HCT116 (cell line): ENCODE measurements at regions not wholly inside any gene's neighbourhood (a gene's known extent, or its start where the extent isn't known, plus 50 kb on each side); places are given as distances from the start of the nearest gene placed in this dataset.
A peak's percentile ranks its signal among the peaks of the same experiment; 100 is the strongest.

Experiments
- ATAC-seq: fragments of 200-7000 bp; cut with Tn5 transposase; 2 replicates; pipeline ENCODE4 v1.9.1; 2020; ENCODE audit warnings: mild to moderate bottlenecking, moderate library complexity
- BruUV-seq: library from RNA; stranded (reverse); fragments of 400-500 nt; replicated peaks from 2 replicates; lab custom pipeline; 2021; lab: Mats Ljungman, UMichigan
- CTCF ChIA-PET: fragments of 300-600 bp; sonication (Branson Sonifier 250); formaldehyde crosslinking; loops from one replicate; lab custom pipeline; 2021; ENCODE audit warnings: antibody characterized with exemption; lab: Charles Lee
- POLR2A ChIA-PET: fragments of 300-600, 350-600 bp; sonication (Branson Sonifier 250); formaldehyde crosslinking; loops from one replicate; lab custom pipeline; 2021; ENCODE audit warnings: antibody characterized with exemption; lab: Charles Lee
- RAD21 ChIA-PET, 2 experiments: fragments of 300-600 bp; sonication (Branson Sonifier 250); formaldehyde crosslinking; loops; one replicate each; lab custom pipeline; 2023; ENCODE audit warnings: low total read pairs in 2 of 2; ENCODE audit not compliant: uncharacterized antibody in 2 of 2, unreplicated experiment in 2 of 2, low non-redundant PET in 1 of 2; lab: Charles Lee
- DNase-seq: peaks from one replicate; pipeline ENCODE4 v3.0.0-alpha.2; 2010; ENCODE audit warnings: low read depth, low spot score
- H2AFZ ChIP-seq: fragments of 200-600 bp; shearing (Covaris generic), sonication (generic); 2 replicates; pipeline ENCODE4 v1.6.1; 2017; ENCODE audit warnings: low read depth, mixed run types, mixed read lengths, antibody characterized with exemption, low read length; ENCODE audit not compliant: poor library complexity, severe bottlenecking
- H3K27ac ChIP-seq: 2 replicates; pipeline ENCODE4 v1.5.1; 2012; ENCODE audit warnings: low read depth, low read length
- H3K27me3 ChIP-seq: fragments of 200-600 bp; sonication (generic); 2 replicates; pipeline ENCODE4 v1.6.1; 2016; ENCODE audit warnings: mixed run types, low read length, mixed read lengths; ENCODE audit not compliant: insufficient read depth
- H3K36me3 ChIP-seq, 2 experiments: fragments of 200-500 bp in 1 of 2; fragments of 200-600 bp in 1 of 2; sonication (Bioruptor generic) in 1 of 2; sonication (generic) in 1 of 2; 2 replicates each; pipeline versions ENCODE4 v1.5.1 to v1.6.1; 2014 to 2016; ENCODE audit warnings: low read length in 2 of 2, inconsistent platforms in 1 of 2, mixed read lengths in 1 of 2, mixed run types in 1 of 2; ENCODE audit not compliant: insufficient read depth in 2 of 2, control insufficient read depth in 1 of 2
- H3K4me1 ChIP-seq, 2 experiments: fragments of 200-600 bp in 1 of 2; sonication (generic) in 1 of 2; 2 replicates each; pipeline versions ENCODE4 v1.5.1 to v1.6.1; 2012 to 2017; ENCODE audit warnings: low read length in 2 of 2, inconsistent platforms in 1 of 2, mild to moderate bottlenecking in 1 of 2, mixed read lengths in 1 of 2, mixed run types in 1 of 2, moderate library complexity in 1 of 2; ENCODE audit not compliant: insufficient read depth in 2 of 2, control insufficient read depth in 1 of 2
- H3K4me2 ChIP-seq: fragments of 200-600 bp; sonication (generic); 2 replicates; pipeline ENCODE4 v1.6.1; 2017; ENCODE audit warnings: mixed run types, low read length, mixed read lengths
- H3K4me3 ChIP-seq, 2 experiments: fragments of 200-600 bp in 1 of 2; sonication (generic) in 1 of 2; replicated peaks in 1 of 2; 2 replicates each; pipeline ENCODE4 v1.5.1; 2011 to 2016; ENCODE audit warnings: low read length in 2 of 2, control low read depth in 1 of 2, low read depth in 1 of 2, mild to moderate bottlenecking in 1 of 2, mixed read lengths in 1 of 2, mixed run types in 1 of 2
- H3K79me2 ChIP-seq: fragments of 200-600 bp; sonication (generic); 2 replicates; pipeline ENCODE4 v1.6.1; 2017; ENCODE audit warnings: mild to moderate bottlenecking, mixed run types, low read length, moderate library complexity, mixed read lengths; ENCODE audit not compliant: insufficient read depth
- H3K9ac ChIP-seq: fragments of 200-600 bp; sonication (generic); 2 replicates; pipeline ENCODE4 v1.6.1; 2016; ENCODE audit warnings: low read length, mixed read lengths
- H3K9me2 ChIP-seq: fragments of 200-600 bp; sonication (generic), shearing (Covaris generic); 2 replicates; pipeline ENCODE4 v1.6.1; 2017; ENCODE audit warnings: mixed run types, mild to moderate bottlenecking, moderate library complexity; ENCODE audit not compliant: insufficient read depth
- H3K9me3 ChIP-seq, 2 experiments: fragments of 200-500 bp in 1 of 2; fragments of 200-600 bp in 1 of 2; sonication (Bioruptor generic) in 1 of 2; sonication (generic) in 1 of 2; 2 replicates each; pipeline ENCODE4 v1.6.1; 2014 to 2017; ENCODE audit warnings: low read length in 2 of 2, mixed read lengths in 2 of 2, inconsistent platforms in 1 of 2, low read depth in 1 of 2, mild to moderate bottlenecking in 1 of 2, mixed run types in 1 of 2, moderate library complexity in 1 of 2; ENCODE audit not compliant: control insufficient read depth in 1 of 2, insufficient read depth in 1 of 2
- H4K20me1 ChIP-seq: fragments of 200-600 bp; sonication (generic), shearing (Covaris generic); 2 replicates; pipeline ENCODE4 v1.6.1; 2017; ENCODE audit warnings: mixed run types, mild to moderate bottlenecking, moderate library complexity; ENCODE audit not compliant: insufficient read depth
- EZH2 ChIP-seq: fragments of 200-600 bp; sonication (generic); IDR thresholded peaks from 2 replicates; pipeline ENCODE4 v1.6.1; 2017; ENCODE audit warnings: antibody characterized with exemption, mixed run types
- EZH2phosphoT487 ChIP-seq: fragments of 200-600 bp; IDR thresholded peaks from 2 replicates; pipeline ENCODE4 v1.6.1; 2018; ENCODE audit warnings: antibody characterized with exemption, borderline replicate concordance
- JUND ChIP-seq: IDR thresholded peaks from 2 replicates; pipeline ENCODE4 v1.6.1; 2012
- POLR2A ChIP-seq: IDR thresholded peaks from 2 replicates; pipeline ENCODE4 v1.7.0; 2011; ENCODE audit warnings: borderline replicate concordance; ENCODE audit not compliant: insufficient read depth, insufficient read length; ENCODE audit errors: extremely low read depth
- RAD21 ChIP-seq: IDR thresholded peaks from 2 replicates; pipeline ENCODE4 v1.6.1; 2012; ENCODE audit warnings: low read depth, mild to moderate bottlenecking
- SRF ChIP-seq: IDR thresholded peaks from 2 replicates; pipeline ENCODE4 v1.6.1; 2012; ENCODE audit warnings: low read depth
- TCF7L2 ChIP-seq: IDR thresholded peaks from 2 replicates; pipeline ENCODE4 v1.7.0; 2011; ENCODE audit warnings: borderline replicate concordance, inconsistent platforms; ENCODE audit not compliant: insufficient read depth, insufficient read length; ENCODE audit errors: extremely low read depth
- ZBTB33 ChIP-seq: IDR thresholded peaks from 2 replicates; pipeline ENCODE4 v1.6.1; 2011; ENCODE audit warnings: mild to moderate bottlenecking, low read length, moderate library complexity; ENCODE audit not compliant: insufficient replicate concordance; ENCODE audit errors: extremely low read depth
- ZNF274 ChIP-seq: fragments of 200-500 bp; sonication (Bioruptor generic); IDR thresholded peaks from 2 replicates; pipeline ENCODE4 v1.6.1; 2014; ENCODE audit warnings: mild to moderate bottlenecking, low read depth, low read length, inconsistent platforms
- intact Hi-C: fragments of 100-400 bp; cut with micrococcal nuclease; formaldehyde crosslinking; loops from 2 replicates; pipeline ENCODE4 v1.10.0; 2022
- TF ChIP-seq, protein P1 (sequence below): IDR thresholded peaks from 2 replicates; pipeline ENCODE4 v1.6.1; 2012
- TF ChIP-seq, protein P2 (sequence below): IDR thresholded peaks from 2 replicates; pipeline ENCODE4 v1.6.1; 2012; ENCODE audit warnings: low read depth

GRCh38 chr3:72488738-72489035 is 359.6 kb downstream of the SHQ1 start:
- H3K9me2 ChIP-seq: no peaks in the 10 kb centered on the region
- H3K4me2 ChIP-seq: peak overlapping the region; percentile 71; the same call in 1 of the 2 replicates
- no peak overlapping the region for H3K27ac ChIP-seq
- H2AFZ ChIP-seq: peak overlapping the region; percentile 77
- no peaks in the 10 kb centered on the region for H3K27me3 ChIP-seq
- CTCF ChIA-PET: no interaction called here
- no peaks in the 10 kb centered on the region for H3K36me3 ChIP-seq
- H3K4me1 ChIP-seq: peaks cover 25 to 52% of the 10 kb centered on the region in 2 experiments
- intact Hi-C loops: no loop called here
- ATAC-seq (no peak), DNase-seq (no peak)
- H3K9me3 ChIP-seq: no peaks in the 10 kb centered on the region
- H3K79me2 ChIP-seq: no peaks in the 10 kb centered on the region
- H3K4me3 ChIP-seq: no peak overlapping the region
- POLR2A ChIA-PET: no interaction called here
- TF ChIP-seq, protein P1, sequence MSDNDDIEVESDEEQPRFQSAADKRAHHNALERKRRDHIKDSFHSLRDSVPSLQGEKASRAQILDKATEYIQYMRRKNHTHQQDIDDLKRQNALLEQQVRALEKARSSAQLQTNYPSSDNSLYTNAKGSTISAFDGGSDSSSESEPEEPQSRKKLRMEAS: no peak
- TF ChIP-seq, protein P2, sequence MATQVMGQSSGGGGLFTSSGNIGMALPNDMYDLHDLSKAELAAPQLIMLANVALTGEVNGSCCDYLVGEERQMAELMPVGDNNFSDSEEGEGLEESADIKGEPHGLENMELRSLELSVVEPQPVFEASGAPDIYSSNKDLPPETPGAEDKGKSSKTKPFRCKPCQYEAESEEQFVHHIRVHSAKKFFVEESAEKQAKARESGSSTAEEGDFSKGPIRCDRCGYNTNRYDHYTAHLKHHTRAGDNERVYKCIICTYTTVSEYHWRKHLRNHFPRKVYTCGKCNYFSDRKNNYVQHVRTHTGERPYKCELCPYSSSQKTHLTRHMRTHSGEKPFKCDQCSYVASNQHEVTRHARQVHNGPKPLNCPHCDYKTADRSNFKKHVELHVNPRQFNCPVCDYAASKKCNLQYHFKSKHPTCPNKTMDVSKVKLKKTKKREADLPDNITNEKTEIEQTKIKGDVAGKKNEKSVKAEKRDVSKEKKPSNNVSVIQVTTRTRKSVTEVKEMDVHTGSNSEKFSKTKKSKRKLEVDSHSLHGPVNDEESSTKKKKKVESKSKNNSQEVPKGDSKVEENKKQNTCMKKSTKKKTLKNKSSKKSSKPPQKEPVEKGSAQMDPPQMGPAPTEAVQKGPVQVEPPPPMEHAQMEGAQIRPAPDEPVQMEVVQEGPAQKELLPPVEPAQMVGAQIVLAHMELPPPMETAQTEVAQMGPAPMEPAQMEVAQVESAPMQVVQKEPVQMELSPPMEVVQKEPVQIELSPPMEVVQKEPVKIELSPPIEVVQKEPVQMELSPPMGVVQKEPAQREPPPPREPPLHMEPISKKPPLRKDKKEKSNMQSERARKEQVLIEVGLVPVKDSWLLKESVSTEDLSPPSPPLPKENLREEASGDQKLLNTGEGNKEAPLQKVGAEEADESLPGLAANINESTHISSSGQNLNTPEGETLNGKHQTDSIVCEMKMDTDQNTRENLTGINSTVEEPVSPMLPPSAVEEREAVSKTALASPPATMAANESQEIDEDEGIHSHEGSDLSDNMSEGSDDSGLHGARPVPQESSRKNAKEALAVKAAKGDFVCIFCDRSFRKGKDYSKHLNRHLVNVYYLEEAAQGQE: no peak
- TF ChIP-seq SRF (no peak), EZH2phosphoT487 (no peak), EZH2 (no peak), TCF7L2 (no peak), JUND (no peak), ZBTB33 (no peak), POLR2A (no peak), RAD21 (no peak), ZNF274 (no peak)
- RAD21 ChIA-PET: no interaction called here
- H3K9ac ChIP-seq: no peak overlapping the region
- no peaks in the 10 kb centered on the region for H4K20me1 ChIP-seq
- no TSS peak for BruUV-seq
